Testis (tissue), 2 donors: ENCODE measurements at regions not wholly inside any gene's neighbourhood (a gene's known extent, or its start where the extent isn't known, plus 50 kb on each side); places are given as distances from the start of the nearest gene placed in this dataset.

Experiments used
- CTCF ChIP-seq, 3 experiments: fragments of 450-650 bp in 2 of 3; fragments of 200-600 bp in 1 of 3; sonication (generic) in 1 of 3; IDR thresholded peaks; one replicate each; pipeline ENCODE4 v1.5.1; 2016 to 2019; ENCODE audit warnings: antibody characterized with exemption in 3 of 3, mild to moderate bottlenecking in 2 of 3, moderate library complexity in 1 of 3
- POLR2A ChIP-seq: fragments of 450-650 bp; IDR thresholded peaks from one replicate; pipeline ENCODE4 v1.6.1; 2017; ENCODE audit warnings: antibody characterized with exemption, mild to moderate bottlenecking, moderate library complexity

- TF ChIP-seq POLR2A = no peak
- TF ChIP-seq CTCF (IDR thresholded peaks at IDR 0.05) = no peak
Observed at GRCh38 chr5:142515036-142515435, 170.9 kb downstream of the FGF1 start.
